B cell (primary cell): ENCODE measurements at regions not wholly inside any gene's neighbourhood (a gene's known extent, or its start where the extent isn't known, plus 50 kb on each side); places are given as distances from the start of the nearest gene placed in this dataset.

ENCODE experiments used
- ATAC-seq: fragments of 200-7000 bp; cut with Tn5 transposase; one replicate; pipeline ENCODE4 v1.10.0; 2021; ENCODE audit warnings: low read depth, mild to moderate bottlenecking, moderate number of reproducible peaks, moderate library complexity
- CTCF ChIA-PET: fragments of 350-600 bp; sonication (Branson Sonifier 250); formaldehyde crosslinking; loops from one replicate; lab custom pipeline; 2021; ENCODE audit warnings: antibody characterized with exemption, inconsistent platforms; lab: Charles Lee
- POLR2A ChIA-PET: fragments of 350-600 bp; sonication (Branson Sonifier 250); formaldehyde crosslinking; loops from one replicate; lab custom pipeline; 2021; ENCODE audit warnings: antibody characterized with exemption; lab: Charles Lee
- DNase-seq: peaks from one replicate; pipeline ENCODE4 v3.0.0; 2013
- H2AFZ ChIP-seq: 2 replicates; pipeline ENCODE4 v1.6.1; 2012; ENCODE audit warnings: mild to moderate bottlenecking, low read depth, low read length; ENCODE audit not compliant: insufficient read depth, poor library complexity, severe bottlenecking
- H3K27ac ChIP-seq, 2 donors: 1 replicate in 1 of 2; 2 replicates in 1 of 2; pipeline ENCODE4 v1.5.1; 2012 to 2013; ENCODE audit warnings: low read length in 2 of 2, mild to moderate bottlenecking in 2 of 2, moderate library complexity in 1 of 2
- H3K27me3 ChIP-seq, 4 experiments: fragments of 200-600 bp in 1 of 4; sonication (generic) in 1 of 4; replicated peaks in 1 of 4; 1 replicate in 2 of 4; 2 replicates in 2 of 4; pipeline versions ENCODE4 v1.6.1 to v1.7.0; 2013 to 2016; ENCODE audit warnings: low read length in 3 of 4, mild to moderate bottlenecking in 2 of 4, mixed read lengths in 1 of 4, moderate library complexity in 1 of 4; ENCODE audit not compliant: insufficient read depth in 4 of 4, control insufficient read depth in 3 of 4; ENCODE audit errors: control extremely low read depth in 1 of 4
- H3K36me3 ChIP-seq, 2 experiments: replicated peaks in 1 of 2; 1 replicate in 1 of 2; 2 replicates in 1 of 2; pipeline versions ENCODE4 v1.6.1 to v1.7.1; 2013; ENCODE audit warnings: low read length in 1 of 2; ENCODE audit not compliant: insufficient read depth in 2 of 2, control insufficient read depth in 1 of 2; ENCODE audit errors: control extremely low read depth in 1 of 2, extremely low read depth in 1 of 2
- H3K4me1 ChIP-seq, 2 donors: fragments of 200-600 bp in 1 of 2; sonication (generic) in 1 of 2; 1 replicate in 1 of 2; 2 replicates in 1 of 2; pipeline versions ENCODE4 v1.5.1 to v1.6.1; 2013 to 2017; ENCODE audit warnings: low read length in 2 of 2; ENCODE audit not compliant: control insufficient read depth in 2 of 2, insufficient read depth in 2 of 2
- H3K4me2 ChIP-seq: replicated peaks from 2 replicates; pipeline ENCODE3; 2012; ENCODE audit warnings: mild to moderate bottlenecking, low read depth, low read length; ENCODE audit not compliant: poor library complexity, severe bottlenecking
- H3K4me3 ChIP-seq, 5 experiments: fragments of 200-600 bp in 1 of 5; sonication (generic) in 1 of 5; 1 replicate in 3 of 5; 2 replicates in 2 of 5; pipeline versions ENCODE4 v1.5.1 to v1.7.0; 2011 to 2016; ENCODE audit warnings: low read length in 4 of 5, mild to moderate bottlenecking in 4 of 5, low read depth in 2 of 5, control low read depth in 1 of 5, moderate library complexity in 1 of 5; ENCODE audit not compliant: insufficient read depth in 1 of 5; ENCODE audit errors: control extremely low read depth in 1 of 5, extremely low read depth in 1 of 5
- H3K79me2 ChIP-seq: fragments of 200-600 bp; sonication (generic); one replicate; pipeline ENCODE4 v1.6.0; 2016; ENCODE audit warnings: low read length; ENCODE audit not compliant: control insufficient read depth, insufficient read depth
- H3K9ac ChIP-seq: fragments of 200-600 bp; sonication (generic); 2 replicates; pipeline ENCODE4 v1.6.1; 2017; ENCODE audit warnings: mild to moderate bottlenecking, low read length, moderate library complexity
- H3K9me3 ChIP-seq, 3 donors: one replicate each; pipeline versions ENCODE4 v1.6.1 to v1.7.1; 2013; ENCODE audit warnings: low read length in 2 of 3; ENCODE audit not compliant: control insufficient read depth in 2 of 3, insufficient read depth in 1 of 3; ENCODE audit errors: control extremely low read depth in 1 of 3
- H4K20me1 ChIP-seq: 2 replicates; pipeline ENCODE4 v1.6.0; 2012; ENCODE audit warnings: mild to moderate bottlenecking, low read length; ENCODE audit not compliant: insufficient read depth, control insufficient read depth, poor library complexity, severe bottlenecking
- H3K27ac Mint-ChIP-seq: one replicate; pipeline ENCODE4 v1.8.0; 2021; ENCODE audit warnings: mixed read lengths
- H3K27me3 Mint-ChIP-seq: one replicate; pipeline ENCODE4 v1.8.0; 2021; ENCODE audit warnings: mixed read lengths
- H3K4me1 Mint-ChIP-seq: one replicate; pipeline ENCODE4 v1.8.0; 2021; ENCODE audit warnings: mixed read lengths
- H3K4me3 Mint-ChIP-seq: one replicate; pipeline ENCODE4 v1.8.0; 2021; ENCODE audit warnings: mixed read lengths
- H3K9me3 Mint-ChIP-seq: one replicate; pipeline ENCODE4 v1.8.0; 2022; ENCODE audit warnings: mixed read lengths; ENCODE audit not compliant: insufficient read depth
- EZH2 ChIP-seq: IDR thresholded peaks from 2 replicates; pipeline ENCODE4 v1.6.1; 2012; ENCODE audit warnings: borderline replicate concordance, low read depth, mild to moderate bottlenecking, moderate library complexity, low read length; ENCODE audit not compliant: insufficient read depth, poor library complexity, severe bottlenecking
- WGBS: methylation state at CpG from one replicate; pipeline ENCODE4 v1.1.5; 2013; ENCODE audit warnings: missing lambda C conversion rate; ENCODE audit not compliant: insufficient coverage; 5-methylcytosine and 5-hydroxymethylcytosine counted together
- intact Hi-C: fragments of 100-400 bp; cut with micrococcal nuclease; formaldehyde crosslinking; loops from one replicate; pipeline ENCODE4 v1.10.0; 2022
- TF ChIP-seq, protein P1 (sequence below): fragments of 200-600 bp; IDR thresholded peaks from one replicate; pipeline ENCODE4 v1.8.0; 2022; ENCODE audit warnings: antibody characterized with exemption, mild to moderate bottlenecking

DNA sequence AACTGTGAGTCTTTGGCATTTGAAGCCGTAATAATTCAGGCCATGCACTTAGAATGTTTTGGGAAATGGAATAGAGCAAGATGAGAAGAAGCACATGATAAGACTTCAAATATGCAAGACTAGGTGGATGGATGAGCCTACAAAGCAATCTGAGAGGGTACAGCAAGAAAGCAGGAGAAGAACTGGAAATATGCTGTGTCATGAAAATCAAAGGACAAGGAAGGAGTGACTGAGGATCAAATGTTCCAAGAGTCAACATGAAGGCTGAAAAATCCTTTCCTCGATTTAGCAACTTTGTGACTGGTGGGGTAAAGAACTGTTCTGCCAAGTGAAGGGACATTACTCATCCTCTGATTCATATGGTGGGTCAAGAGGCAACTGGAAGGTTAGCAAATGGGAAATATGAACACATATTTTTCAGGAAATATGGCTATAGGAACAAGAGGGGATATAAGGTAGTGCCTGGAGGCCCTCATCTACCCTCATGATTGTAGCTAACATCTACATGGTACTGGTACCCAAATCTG is 803.7 kb upstream of the ARRDC4 start:
- CTCF ChIA-PET, result no interaction called here
- Histone ChIP-seq H3K36me3 (no peaks in the 10 kb centered on the region), H3K27me3 (no peaks in the 10 kb centered on the region), H3K4me3 (no peak overlapping the region), H3K9ac (no peak overlapping the region), H4K20me1 (no peaks in the 10 kb centered on the region), H3K9me3 (peaks cover 0 to 3% (median 0%) of the 10 kb centered on the region in 3 donors), H2AFZ (no peak overlapping the region), H3K27ac (no peak overlapping the region), H3K4me2 (no peak overlapping the region), H3K4me1 (no peaks in the 10 kb centered on the region), H3K79me2 (no peaks in the 10 kb centered on the region)
- H3K4me1 Mint-ChIP-seq, result no peaks in the 10 kb centered on the region
- intact Hi-C loops, result no loop called here
- H3K27me3 Mint-ChIP-seq, result no peaks in the 10 kb centered on the region
- H3K9me3 Mint-ChIP-seq, result peaks cover 2% of the 10 kb centered on the region
- DNase-seq (no peak), ATAC-seq (no peak)
- WGBS, result 100% methylated on average over 1 of the region's 2 CpGs
- no peak overlapping the region for H3K4me3 Mint-ChIP-seq
- H3K27ac Mint-ChIP-seq, result no peak overlapping the region
- POLR2A ChIA-PET, result no interaction called here
- TF ChIP-seq, protein P1, sequence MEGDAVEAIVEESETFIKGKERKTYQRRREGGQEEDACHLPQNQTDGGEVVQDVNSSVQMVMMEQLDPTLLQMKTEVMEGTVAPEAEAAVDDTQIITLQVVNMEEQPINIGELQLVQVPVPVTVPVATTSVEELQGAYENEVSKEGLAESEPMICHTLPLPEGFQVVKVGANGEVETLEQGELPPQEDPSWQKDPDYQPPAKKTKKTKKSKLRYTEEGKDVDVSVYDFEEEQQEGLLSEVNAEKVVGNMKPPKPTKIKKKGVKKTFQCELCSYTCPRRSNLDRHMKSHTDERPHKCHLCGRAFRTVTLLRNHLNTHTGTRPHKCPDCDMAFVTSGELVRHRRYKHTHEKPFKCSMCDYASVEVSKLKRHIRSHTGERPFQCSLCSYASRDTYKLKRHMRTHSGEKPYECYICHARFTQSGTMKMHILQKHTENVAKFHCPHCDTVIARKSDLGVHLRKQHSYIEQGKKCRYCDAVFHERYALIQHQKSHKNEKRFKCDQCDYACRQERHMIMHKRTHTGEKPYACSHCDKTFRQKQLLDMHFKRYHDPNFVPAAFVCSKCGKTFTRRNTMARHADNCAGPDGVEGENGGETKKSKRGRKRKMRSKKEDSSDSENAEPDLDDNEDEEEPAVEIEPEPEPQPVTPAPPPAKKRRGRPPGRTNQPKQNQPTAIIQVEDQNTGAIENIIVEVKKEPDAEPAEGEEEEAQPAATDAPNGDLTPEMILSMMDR, result no peak
- no peak for TF ChIP-seq EZH2

DNA sequence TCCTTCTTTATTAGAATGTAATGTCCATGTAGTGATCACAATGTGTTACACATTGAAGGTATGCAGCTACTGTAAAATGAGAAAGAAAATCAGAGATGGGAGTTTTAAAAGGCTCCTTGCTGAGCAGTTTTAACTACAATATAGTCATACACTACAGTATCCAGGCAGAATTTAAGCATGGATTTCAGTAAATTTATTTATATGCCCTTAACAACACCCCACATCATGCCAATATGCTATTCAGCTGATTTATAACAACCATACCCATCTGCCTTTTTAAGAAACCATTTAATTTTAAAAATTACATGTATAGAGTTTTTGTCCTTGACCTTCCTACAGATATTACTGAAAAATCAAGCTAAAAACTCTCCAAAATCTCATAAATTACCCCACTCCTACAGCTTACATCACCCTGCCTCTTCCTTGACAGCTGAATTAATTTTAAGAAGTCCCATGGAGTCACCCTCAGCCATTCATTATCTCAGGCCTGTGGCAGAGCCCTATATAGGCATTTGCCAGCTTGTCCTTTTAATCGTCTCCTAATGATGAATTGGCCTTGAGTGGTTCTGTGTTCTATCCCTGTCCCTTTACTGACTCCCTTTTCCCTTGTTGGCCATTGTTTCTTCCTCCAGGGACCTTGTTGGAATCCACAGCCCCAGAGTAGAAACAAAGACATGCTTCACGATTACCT is 797.6 kb upstream of the ARRDC4 start:
- CTCF ChIA-PET, result no interaction called here
- no peak for TF ChIP-seq EZH2
- TF ChIP-seq, protein P1, result no peak
- no peaks in the 10 kb centered on the region for H3K4me1 Mint-ChIP-seq
- Histone ChIP-seq H3K27ac (no peak overlapping the region), H3K4me3 (no peak overlapping the region), H3K27me3 (no peaks in the 10 kb centered on the region), H3K4me1 (no peaks in the 10 kb centered on the region), H3K9ac (no peak overlapping the region), H4K20me1 (no peaks in the 10 kb centered on the region), H3K79me2 (no peaks in the 10 kb centered on the region), H3K4me2 (no peak overlapping the region), H2AFZ (no peak overlapping the region), H3K36me3 (no peaks in the 10 kb centered on the region), H3K9me3 (peaks cover 0 to 3% (median 0%) of the 10 kb centered on the region in 3 donors)
- WGBS, result 77% methylated on average over 2 of the region's 2 CpGs
- DNase-seq, result no peak
- POLR2A ChIA-PET, result no interaction called here
- no peak for ATAC-seq
- intact Hi-C loops, result no loop called here
- no peak overlapping the region for H3K27ac Mint-ChIP-seq
- no peaks in the 10 kb centered on the region for H3K27me3 Mint-ChIP-seq
- H3K4me3 Mint-ChIP-seq, result no peak overlapping the region
- H3K9me3 Mint-ChIP-seq, result no peaks in the 10 kb centered on the region
